ENCODE measurements at regions not wholly inside any gene's neighbourhood (a gene's known extent, or its start where the extent isn't known, plus 50 kb on each side); places are given as distances from the start of the nearest gene placed in this dataset.

GRCh38 chr13:107960301-107960700 lies 255.0 kb downstream of the LIG4 start:
- in situ Hi-C loops (cut with HindIII; ENCODE audit: low sequenced_read_pairs), result no loop called here
- TF ChIP-seq CTCF (IDR thresholded peaks at IDR 0.05; ENCODE audit: low read depth, low read length, missing control alignments), result no peak
- no peak overlapping the region for H3K4me3 ChIP-seq (ENCODE audit: low read depth, low read length)
- DNase-seq (ENCODE audit: low read depth), result no peak

- no peak overlapping the region for H3K4me3 ChIP-seq (ENCODE audit: low read depth, low read length)
- no peak for DNase-seq (ENCODE audit: low read depth)
- TF ChIP-seq CTCF (IDR thresholded peaks at IDR 0.05; ENCODE audit: low read depth, low read length, missing control alignments), result no peak
- in situ Hi-C loops (cut with HindIII; ENCODE audit: low sequenced_read_pairs), result no loop called here
Observed at GRCh38 chr13:107956889-107957288, 258.4 kb downstream of the LIG4 start.

- in situ Hi-C loops (cut with HindIII; ENCODE audit: low sequenced_read_pairs), result no loop called here
- H3K4me3 ChIP-seq (ENCODE audit: low read depth, low read length), result no peak overlapping the region
- DNase-seq (ENCODE audit: low read depth), result no peak
- TF ChIP-seq CTCF (IDR thresholded peaks at IDR 0.05; ENCODE audit: low read depth, low read length, missing control alignments), result no peak
Observed at GRCh38 chr13:107942030-107942617, 273.2 kb downstream of the LIG4 start.

GRCh38 chr13:107941345-107942029 lies 273.8 kb downstream of the LIG4 start:
- in situ Hi-C loops (cut with HindIII; ENCODE audit: low sequenced_read_pairs), result no loop called here
- no peak overlapping the region for H3K4me3 ChIP-seq (ENCODE audit: low read depth, low read length)
- no peak for DNase-seq (ENCODE audit: low read depth)
- no peak for TF ChIP-seq CTCF (IDR thresholded peaks at IDR 0.05; ENCODE audit: low read depth, low read length, missing control alignments)

GRCh38 chr13:107937848-107938247 lies 277.5 kb downstream of the LIG4 start:
- H3K4me3 ChIP-seq (ENCODE audit: low read depth, low read length), result no peak overlapping the region
- no peak for TF ChIP-seq CTCF (IDR thresholded peaks at IDR 0.05; ENCODE audit: low read depth, low read length, missing control alignments)
- in situ Hi-C loops (cut with HindIII; ENCODE audit: low sequenced_read_pairs), result no loop called here
- DNase-seq (ENCODE audit: low read depth), result no peak

GRCh38 chr13:107931056-107931455 lies 284.3 kb downstream of the LIG4 start:
- DNase-seq (ENCODE audit: low read depth), result no peak

More at GRCh38 chr13:107931056-107931455, 284.3 kb downstream of the LIG4 start:
- TF ChIP-seq CTCF (IDR thresholded peaks at IDR 0.05; ENCODE audit: low read depth, low read length, missing control alignments), result no peak
- in situ Hi-C loops (cut with HindIII; ENCODE audit: low sequenced_read_pairs), result no loop called here
- H3K4me3 ChIP-seq (ENCODE audit: low read depth, low read length), result no peak overlapping the region

All from astrocyte of the cerebellum (primary cell).